ENCODE measurements at regions not wholly inside any gene's neighbourhood (a gene's known extent, or its start where the extent isn't known, plus 50 kb on each side); places are given as distances from the start of the nearest gene placed in this dataset.

- DNase-seq (ENCODE audit: low spot score) (no peak), FAIRE-seq (no peak), ATAC-seq (no peak)
- Histone ChIP-seq H4K20me1 (ENCODE audit: insufficient read depth, low read length) (no peaks in the 10 kb centered on the region), H3K9me3 (ENCODE audit: low read length) (no peaks in the 10 kb centered on the region), H3K36me3 (replicated peaks in 1 of 2; ENCODE audit: control insufficient read depth in 1 of 2, insufficient read depth in 2 of 2, low read length in 2 of 2) (no peaks in the 10 kb centered on the region), H2AFZ (ENCODE audit: low read length) (no peak overlapping the region), H3K27ac (ENCODE audit: extremely low read length, insufficient read depth, low read length) (no peak overlapping the region), H3K4me3 (replicated peaks in 1 of 3; ENCODE audit: insufficient read depth in 1 of 3, low read depth in 2 of 3, low read length in 3 of 3) (no peak overlapping the region), H3K4me1 (ENCODE audit: insufficient read depth, low read length) (no peaks in the 10 kb centered on the region), H3K9ac (ENCODE audit: insufficient read depth, low read depth, low read length) (no peak overlapping the region), H3K79me2 (ENCODE audit: insufficient read depth, low read length) (no peaks in the 10 kb centered on the region), H3K4me2 (ENCODE audit: low read depth, low read length) (no peak overlapping the region), H3K27me3 (ENCODE audit: control insufficient read depth in 1 of 2, insufficient read depth in 2 of 2, low read length in 2 of 2) (peaks cover 0 to 7% of the 10 kb centered on the region in 2 experiments; a peak in 2 of 5 replicates)
- intact Hi-C loops (cut with micrococcal nuclease; ENCODE audit: unreplicated experiment) (no loop called here), in situ Hi-C loops (cut with HindIII; ENCODE audit: extremely low pct_ligation_motif_present, low pct_unique_long_range_greater_than_20kb) (no loop called here)
- BruUV-seq (replicated peaks) = no TSS peak
- TF ChIP-seq CHCHD3 (CRISPR knock-in tag; IDR thresholded peaks at IDR 0.05) (no peak), ZNF841 (CRISPR knock-in tag; IDR thresholded peaks at IDR 0.05; ENCODE audit: borderline replicate concordance) (no peak), PTBP1 (IDR thresholded peaks at IDR 0.05; ENCODE audit: low read depth, low read length, poor library complexity, severe bottlenecking) (no peak), ZFYVE20 (CRISPR knock-in tag; IDR thresholded peaks at IDR 0.05; ENCODE audit: borderline replicate concordance, low read depth) (no peak), HHEX (CRISPR knock-in tag; IDR thresholded peaks at IDR 0.05) (no peak), ONECUT2 (CRISPR knock-in tag; IDR thresholded peaks at IDR 0.05) (no peak), NR0B2 (CRISPR knock-in tag; IDR thresholded peaks at IDR 0.05) (no peak), ZNF235 (CRISPR knock-in tag; IDR thresholded peaks at IDR 0.05; ENCODE audit: borderline replicate concordance) (no peak), ZNF275 (CRISPR knock-in tag; IDR thresholded peaks at IDR 0.05; ENCODE audit: borderline replicate concordance) (no peak), ZNF83 (CRISPR knock-in tag; IDR thresholded peaks at IDR 0.05; ENCODE audit: borderline replicate concordance) (no peak), ZBTB21 (CRISPR knock-in tag; IDR thresholded peaks at IDR 0.05) (no peak), PLSCR1 (CRISPR knock-in tag; IDR thresholded peaks at IDR 0.05; ENCODE audit: borderline replicate concordance) (no peak), MATR3 (CRISPR knock-in tag; IDR thresholded peaks at IDR 0.05) (no peak), ZNF12 (CRISPR knock-in tag; IDR thresholded peaks at IDR 0.05) (no peak), NFIC (IDR thresholded peaks at IDR 0.05; ENCODE audit: low read length) (no peak), POLR2AphosphoS2 (IDR thresholded peaks at IDR 0.05; ENCODE audit: low read depth, low read length) (no peak), MIXL1 (CRISPR knock-in tag; IDR thresholded peaks at IDR 0.05) (no peak)
- WGBS (ENCODE audit: low lambda C conversion rate) = 71% methylated on average over 4 of the region's 4 CpGs
- ChIA-PET CTCF (ENCODE audit: low intra/inter-chr PET ratio, low total read pairs) (no interaction called here), POLR2A (no interaction called here)
These were observed 142.7 kb downstream of the JCAD start for GRCh38 chr10:29916669-29917068.
